ENCODE measurements at regions not wholly inside any gene's neighbourhood (a gene's known extent, or its start where the extent isn't known, plus 50 kb on each side); places are given as distances from the start of the nearest gene placed in this dataset.

- Mint-ChIP-seq H3K27me3 (ENCODE audit: low read depth) (peaks cover 26% of the 10 kb centered on the region), H3K4me3 (ENCODE audit: unreplicated experiment) (no peak overlapping the region), H3K4me1 (ENCODE audit: low read depth) (no peaks in the 10 kb centered on the region), H3K36me3 (ENCODE audit: low read depth) (no peaks in the 10 kb centered on the region), H3K27ac (ENCODE audit: unreplicated experiment) (no peak overlapping the region), H3K9me3 (ENCODE audit: low read depth) (no peaks in the 10 kb centered on the region)
- no peak for DNase-seq (ENCODE audit: low spot score)
- TF ChIP-seq CTCF (IDR thresholded peaks at IDR 0.05): no peak
Observed at GRCh38 chr7:26598867-26599266, 265.5 kb downstream of the SKAP2 start.

- Mint-ChIP-seq H3K27ac (ENCODE audit: unreplicated experiment) (no peak overlapping the region), H3K9me3 (ENCODE audit: low read depth) (no peaks in the 10 kb centered on the region), H3K27me3 (ENCODE audit: low read depth) (peaks cover 29% of the 10 kb centered on the region), H3K4me3 (ENCODE audit: unreplicated experiment) (no peak overlapping the region), H3K36me3 (ENCODE audit: low read depth) (no peaks in the 10 kb centered on the region), H3K4me1 (ENCODE audit: low read depth) (no peaks in the 10 kb centered on the region)
- no peak for TF ChIP-seq CTCF (IDR thresholded peaks at IDR 0.05)
- DNase-seq (ENCODE audit: low spot score): no peak
Observed at GRCh38 chr7:26599982-26600381, 264.4 kb downstream of the SKAP2 start.

GRCh38 chr7:26600411-26600810 lies 264.0 kb downstream of the SKAP2 start:
- H3K27ac Mint-ChIP-seq (ENCODE audit: unreplicated experiment): no peak overlapping the region
- no peaks in the 10 kb centered on the region for H3K36me3 Mint-ChIP-seq (ENCODE audit: low read depth)
- no peak for TF ChIP-seq CTCF (IDR thresholded peaks at IDR 0.05)

GRCh38 chr7:26603631-26604030 lies 260.8 kb downstream of the SKAP2 start:
- DNase-seq (ENCODE audit: low spot score): no peak
- H3K4me3 Mint-ChIP-seq (ENCODE audit: unreplicated experiment): no peak overlapping the region
- H3K9me3 Mint-ChIP-seq (ENCODE audit: low read depth): no peaks in the 10 kb centered on the region
- no peaks in the 10 kb centered on the region for H3K36me3 Mint-ChIP-seq (ENCODE audit: low read depth)
- no peak overlapping the region for H3K27ac Mint-ChIP-seq (ENCODE audit: unreplicated experiment)
- TF ChIP-seq CTCF (IDR thresholded peaks at IDR 0.05): no peak
- peaks cover 30% of the 10 kb centered on the region for H3K27me3 Mint-ChIP-seq (ENCODE audit: low read depth)
- no peaks in the 10 kb centered on the region for H3K4me1 Mint-ChIP-seq (ENCODE audit: low read depth)

More at GRCh38 chr7:26600411-26600810, 264.0 kb downstream of the SKAP2 start:
- no peak for DNase-seq (ENCODE audit: low spot score)
- Mint-ChIP-seq H3K27me3 (ENCODE audit: low read depth) (peaks cover 27% of the 10 kb centered on the region), H3K9me3 (ENCODE audit: low read depth) (no peaks in the 10 kb centered on the region), H3K4me1 (ENCODE audit: low read depth) (no peaks in the 10 kb centered on the region), H3K4me3 (ENCODE audit: unreplicated experiment) (no peak overlapping the region)

- Mint-ChIP-seq H3K4me1 (ENCODE audit: low read depth) (no peaks in the 10 kb centered on the region), H3K4me3 (ENCODE audit: unreplicated experiment) (no peak overlapping the region), H3K27ac (ENCODE audit: unreplicated experiment) (no peak overlapping the region), H3K9me3 (ENCODE audit: low read depth) (no peaks in the 10 kb centered on the region), H3K27me3 (ENCODE audit: low read depth) (peaks cover 31% of the 10 kb centered on the region), H3K36me3 (ENCODE audit: low read depth) (no peaks in the 10 kb centered on the region)
- no peak for TF ChIP-seq CTCF (IDR thresholded peaks at IDR 0.05)
- DNase-seq (ENCODE audit: low spot score): no peak
Observed at GRCh38 chr7:26608402-26608801, 256.0 kb downstream of the SKAP2 start.

Data from chondrocyte (in vitro differentiated cells).